IgD-negative memory B cell (primary cell): ENCODE measurements at regions not wholly inside any gene's neighbourhood (a gene's known extent, or its start where the extent isn't known, plus 50 kb on each side); places are given as distances from the start of the nearest gene placed in this dataset.
"Not testable (repeated sequence)": the region's sequence is repeated elsewhere in the genome, so short reads cannot be mapped to it uniquely, and the experiment has no call there.

Source experiments
- H3K27ac Mint-ChIP-seq, 3 donors: one replicate each; pipeline ENCODE4 v1.8.0; 2020 to 2022; ENCODE audit warnings: mild to moderate bottlenecking in 3 of 3, mixed read lengths in 3 of 3, moderate library complexity in 1 of 3
- H3K27me3 Mint-ChIP-seq: one replicate; pipeline ENCODE4 v1.8.0; 2021; ENCODE audit warnings: mixed read lengths
- H3K36me3 Mint-ChIP-seq: one replicate; pipeline ENCODE4 v1.8.0; 2020; ENCODE audit warnings: mild to moderate bottlenecking, mixed read lengths
- H3K4me1 Mint-ChIP-seq, 3 donors: one replicate each; pipeline ENCODE4 v1.8.0; 2020 to 2022; ENCODE audit warnings: mixed read lengths in 3 of 3, mild to moderate bottlenecking in 1 of 3
- H3K4me3 Mint-ChIP-seq, 4 donors: one replicate each; pipeline ENCODE4 v1.8.0; 2020 to 2022; ENCODE audit warnings: mild to moderate bottlenecking in 4 of 4, mixed read lengths in 4 of 4, moderate library complexity in 3 of 4
- H3K9me3 Mint-ChIP-seq, 3 donors: one replicate each; pipeline ENCODE4 v1.8.0; 2020 to 2021; ENCODE audit warnings: mixed read lengths in 3 of 3, mild to moderate bottlenecking in 1 of 3

- Mint-ChIP-seq H3K27me3 (peaks cover 3% of the 10 kb centered on the region), H3K36me3 (peaks cover 1% of the 10 kb centered on the region), H3K4me3 (no peak overlapping the region), H3K4me1 (no peaks in the 10 kb centered on the region), H3K9me3 (peaks cover 0 to 3% (median 2%) of the 10 kb centered on the region in 3 donors), H3K27ac (peak overlapping the region in 1 of 3 donors; percentile 89)
These were observed 77.2 kb upstream of the GALNT7 start for GRCh38 chr4:173091362-173091761.

DNA sequence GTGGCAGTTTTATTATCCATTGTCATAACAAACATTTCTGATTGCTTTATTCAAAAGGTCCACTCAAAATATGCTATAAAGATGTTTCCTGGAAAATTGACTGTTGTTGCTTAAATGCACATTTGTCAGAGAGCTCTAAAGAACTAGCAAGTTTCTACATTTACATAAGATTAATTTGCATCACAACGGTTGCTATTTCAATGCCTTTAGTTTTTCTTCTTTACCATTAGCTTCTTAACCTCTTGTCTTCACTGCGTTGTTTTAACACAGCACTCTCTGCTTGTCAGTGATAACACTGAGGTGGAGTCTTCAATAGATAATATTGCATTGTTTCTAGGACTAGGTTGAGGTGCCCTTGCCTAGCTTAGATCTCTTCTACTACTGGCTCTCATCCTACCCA lies 76.7 kb upstream of the GALNT7 start:
- Mint-ChIP-seq H3K27me3 (peaks cover 3% of the 10 kb centered on the region), H3K36me3 (peaks cover 1% of the 10 kb centered on the region), H3K9me3 (peaks cover 0 to 2% (median 0%) of the 10 kb centered on the region in 3 donors), H3K4me3 (no peak overlapping the region), H3K4me1 (no peaks in the 10 kb centered on the region), H3K27ac (no peak overlapping the region)

- Mint-ChIP-seq H3K27ac (no peak overlapping the region), H3K4me3 (no peak overlapping the region), H3K4me1 (no peaks in the 10 kb centered on the region), H3K27me3 (peaks cover 3% of the 10 kb centered on the region), H3K36me3 (no peaks in the 10 kb centered on the region), H3K9me3 (peaks cover 0 to 2% (median 0%) of the 10 kb centered on the region in 3 donors)
These were observed 75.2 kb upstream of the GALNT7 start for GRCh38 chr4:173093361-173093760.

- Mint-ChIP-seq H3K4me1 (peaks cover 0 to 1% (median 0%) of the 10 kb centered on the region in 3 donors), H3K4me3 (no peak overlapping the region), H3K9me3 (no peaks in the 10 kb centered on the region), H3K27ac (no peak overlapping the region), H3K27me3 (no peaks in the 10 kb centered on the region), H3K36me3 (no peaks in the 10 kb centered on the region)
These were observed 73.7 kb upstream of the GALNT7 start for GRCh38 chr4:173094739-173095421.

GRCh38 chr4:173099447-173099846 lies 69.2 kb upstream of the GALNT7 start:
- H3K36me3 Mint-ChIP-seq, H3K4me1 Mint-ChIP-seq, H3K27me3 Mint-ChIP-seq, H3K27ac Mint-ChIP-seq, H3K9me3 Mint-ChIP-seq, H3K4me3 Mint-ChIP-seq: not testable (repeated sequence)

DNA sequence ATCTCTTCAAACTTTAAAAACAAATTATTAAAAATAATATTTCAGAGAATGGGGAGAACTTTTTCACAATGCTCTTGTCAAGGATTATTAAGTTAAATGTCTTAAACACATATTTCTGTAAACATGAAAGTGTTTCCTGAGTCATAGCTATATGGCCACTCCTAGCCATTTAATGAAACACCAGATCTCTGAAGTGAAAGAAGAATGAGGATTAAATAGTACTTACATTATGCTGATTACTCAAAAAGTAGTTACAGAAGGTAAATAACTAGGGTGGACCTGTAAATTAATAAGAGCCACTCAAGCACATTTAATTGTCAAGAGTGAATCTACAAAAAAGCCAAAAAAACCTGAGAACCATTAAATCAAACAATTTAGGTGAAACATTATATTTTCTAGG lies 57.6 kb upstream of the GALNT7 start:
- Mint-ChIP-seq H3K27ac (no peak overlapping the region), H3K9me3 (peaks cover 0 to 7% (median 0%) of the 10 kb centered on the region in 3 donors)

DNA sequence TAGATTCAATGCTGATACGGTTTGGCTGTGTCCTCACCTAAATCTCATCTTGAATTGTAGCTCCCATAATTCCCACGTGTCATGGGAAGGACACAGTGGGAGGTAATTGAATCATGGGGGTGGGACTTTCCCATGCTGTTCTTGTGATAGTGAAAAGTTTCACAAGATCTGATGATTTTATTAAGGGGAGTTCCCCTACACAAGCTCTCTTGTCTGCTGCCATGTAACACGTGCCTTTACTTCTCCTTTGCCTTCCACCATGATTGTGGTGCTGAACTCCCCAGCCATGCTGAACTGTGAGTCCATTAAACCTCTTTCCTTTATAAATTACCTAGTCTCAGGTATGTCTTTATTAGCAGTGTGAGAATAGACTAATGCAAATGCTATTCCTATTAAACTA lies 51.2 kb upstream of the GALNT7 start:
- not testable (repeated sequence) for H3K9me3 Mint-ChIP-seq, H3K27me3 Mint-ChIP-seq, H3K4me1 Mint-ChIP-seq, H3K36me3 Mint-ChIP-seq, H3K4me3 Mint-ChIP-seq, H3K27ac Mint-ChIP-seq

More for the DNA sequence above, 57.6 kb upstream of the GALNT7 start:
- Mint-ChIP-seq H3K27me3 (no peaks in the 10 kb centered on the region), H3K4me3 (no peak overlapping the region), H3K36me3 (peaks cover 7% of the 10 kb centered on the region), H3K4me1 (no peaks in the 10 kb centered on the region)
